NB4 (cell line): ENCODE measurements at regions not wholly inside any gene's neighbourhood (a gene's known extent, or its start where the extent isn't known, plus 50 kb on each side); places are given as distances from the start of the nearest gene placed in this dataset.

Source experiments
- CTCF ChIP-seq: IDR thresholded peaks from one replicate; pipeline ENCODE4 v1.5.1; 2012; ENCODE audit warnings: low read depth, low read length
- MYC ChIP-seq: IDR thresholded peaks from 2 replicates; pipeline ENCODE4 v1.6.1; 2011; ENCODE audit warnings: low read depth, low read length

- TF ChIP-seq CTCF (no peak), MYC (no peak)
Measured at GRCh38 chr7:126005064-126005463, 1075.4 kb upstream of the POT1 start.
